HCT116 (cell line): ENCODE measurements at regions not wholly inside any gene's neighbourhood (a gene's known extent, or its start where the extent isn't known, plus 50 kb on each side); places are given as distances from the start of the nearest gene placed in this dataset.

ENCODE experiments used
- CEBPB ChIP-seq: IDR thresholded peaks from 2 replicates; pipeline ENCODE4 v1.6.1; 2012; ENCODE audit warnings: low read depth
- POLR2AphosphoS5 ChIP-seq: IDR thresholded peaks from 2 replicates; pipeline ENCODE4 v1.6.1; 2011; ENCODE audit warnings: mild to moderate bottlenecking, low read depth, low read length, moderate library complexity
- TF ChIP-seq, protein P1 (sequence below), 3 experiments: fragments of 200-600 bp in 1 of 3; sonication (generic) in 1 of 3; IDR thresholded peaks in 2 of 3; conservative IDR thresholded peaks in 1 of 3; 2 replicates each; pipeline ENCODE4 v1.5.1; 2012 to 2017; ENCODE audit warnings: low read depth in 2 of 3, low read length in 2 of 3, antibody characterized with exemption in 1 of 3, borderline replicate concordance in 1 of 3, control low read depth in 1 of 3, mild to moderate bottlenecking in 1 of 3, mixed read lengths in 1 of 3, mixed run types in 1 of 3, moderate library complexity in 1 of 3; ENCODE audit not compliant: insufficient read depth in 1 of 3

DNA sequence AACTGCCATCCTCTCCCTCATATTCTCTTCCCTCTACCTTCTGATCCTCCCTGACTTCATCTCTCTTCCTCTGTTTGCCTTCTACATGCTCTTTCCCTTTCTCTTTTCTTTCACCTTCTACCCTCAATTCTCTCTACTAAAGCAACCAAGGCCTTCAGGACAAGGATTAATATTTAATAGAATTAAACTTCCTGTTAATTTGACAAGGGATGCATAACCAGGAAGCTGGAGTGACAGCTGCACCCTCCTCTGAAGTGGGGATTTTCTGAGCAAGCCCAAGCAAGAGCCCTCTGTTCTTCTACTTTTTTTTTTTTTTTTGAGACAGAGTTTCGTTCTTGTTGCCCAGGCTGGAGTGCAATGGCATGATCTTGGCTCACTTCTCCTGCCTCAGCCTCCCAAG is 63.4 kb upstream of the MED4 start:
- TF ChIP-seq POLR2AphosphoS5 (no peak), CEBPB (no peak)
- TF ChIP-seq, protein P1, sequence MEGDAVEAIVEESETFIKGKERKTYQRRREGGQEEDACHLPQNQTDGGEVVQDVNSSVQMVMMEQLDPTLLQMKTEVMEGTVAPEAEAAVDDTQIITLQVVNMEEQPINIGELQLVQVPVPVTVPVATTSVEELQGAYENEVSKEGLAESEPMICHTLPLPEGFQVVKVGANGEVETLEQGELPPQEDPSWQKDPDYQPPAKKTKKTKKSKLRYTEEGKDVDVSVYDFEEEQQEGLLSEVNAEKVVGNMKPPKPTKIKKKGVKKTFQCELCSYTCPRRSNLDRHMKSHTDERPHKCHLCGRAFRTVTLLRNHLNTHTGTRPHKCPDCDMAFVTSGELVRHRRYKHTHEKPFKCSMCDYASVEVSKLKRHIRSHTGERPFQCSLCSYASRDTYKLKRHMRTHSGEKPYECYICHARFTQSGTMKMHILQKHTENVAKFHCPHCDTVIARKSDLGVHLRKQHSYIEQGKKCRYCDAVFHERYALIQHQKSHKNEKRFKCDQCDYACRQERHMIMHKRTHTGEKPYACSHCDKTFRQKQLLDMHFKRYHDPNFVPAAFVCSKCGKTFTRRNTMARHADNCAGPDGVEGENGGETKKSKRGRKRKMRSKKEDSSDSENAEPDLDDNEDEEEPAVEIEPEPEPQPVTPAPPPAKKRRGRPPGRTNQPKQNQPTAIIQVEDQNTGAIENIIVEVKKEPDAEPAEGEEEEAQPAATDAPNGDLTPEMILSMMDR (IDR thresholded peaks at IDR 0.05 in 2 of 3, conservative IDR thresholded peaks at IDR 0.05 in 1 of 3; ENCODE audit: borderline replicate concordance in 1 of 3, insufficient read depth in 1 of 3, low read depth in 2 of 3, low read length in 2 of 3), result no peak
